CD4-positive, alpha-beta T cell (primary cell): ENCODE measurements at regions not wholly inside any gene's neighbourhood (a gene's known extent, or its start where the extent isn't known, plus 50 kb on each side); places are given as distances from the start of the nearest gene placed in this dataset.

Source experiments
- ATAC-seq: fragments of 200-7000 bp; cut with Tn5 transposase; one replicate; pipeline ENCODE4 v1.10.0; 2022; ENCODE audit warnings: mild to moderate bottlenecking; ENCODE audit not compliant: poor library complexity
- CTCF ChIA-PET: fragments of 350-600 bp; sonication (Branson Sonifier 250); formaldehyde crosslinking; loops from one replicate; lab custom pipeline; 2021; ENCODE audit warnings: antibody characterized with exemption, inconsistent platforms; lab: Charles Lee
- POLR2A ChIA-PET: fragments of 350-600 bp; sonication (Branson Sonifier 250); formaldehyde crosslinking; loops from one replicate; lab custom pipeline; 2021; ENCODE audit warnings: antibody characterized with exemption, inconsistent platforms; lab: Charles Lee
- DNase-seq, 14 experiments: peaks; one replicate each; pipeline ENCODE4 v3.0.0-alpha.2; 2013 to 2020; ENCODE audit warnings: mixed read lengths in 2 of 14
- H3K27ac ChIP-seq, 2 donors: one replicate each; pipeline versions ENCODE4 v1.5.1 to v1.7.0; 2013; ENCODE audit warnings: low read length in 2 of 2, low read depth in 1 of 2, mild to moderate bottlenecking in 1 of 2
- H3K27me3 ChIP-seq, 2 experiments: 1 replicate in 1 of 2; 2 replicates in 1 of 2; pipeline versions ENCODE4 v1.6.1 to v1.7.0; 2013; ENCODE audit warnings: low read length in 2 of 2, control low read depth in 1 of 2, mild to moderate bottlenecking in 1 of 2, moderate library complexity in 1 of 2; ENCODE audit not compliant: insufficient read depth in 2 of 2, control insufficient read depth in 1 of 2
- H3K36me3 ChIP-seq: one replicate; pipeline ENCODE4 v1.6.1; 2013; ENCODE audit warnings: low read length, control low read depth; ENCODE audit not compliant: insufficient read depth
- H3K4me1 ChIP-seq: one replicate; pipeline ENCODE4 v1.6.1; 2013; ENCODE audit warnings: low read length, control low read depth; ENCODE audit not compliant: insufficient read depth
- H3K4me3 ChIP-seq: one replicate; pipeline ENCODE4 v1.5.1; 2013; ENCODE audit warnings: mild to moderate bottlenecking, low read length, moderate library complexity
- H3K9me3 ChIP-seq, 2 experiments: 1 replicate in 1 of 2; 2 replicates in 1 of 2; pipeline versions ENCODE4 v1.6.1 to v1.7.0; 2013; ENCODE audit warnings: low read length in 2 of 2, mild to moderate bottlenecking in 2 of 2, control low read depth in 1 of 2, moderate library complexity in 1 of 2; ENCODE audit not compliant: control insufficient read depth in 1 of 2, insufficient read depth in 1 of 2
- H3K27ac Mint-ChIP-seq: one replicate; pipeline ENCODE4 v1.8.0; 2020; ENCODE audit warnings: mixed read lengths
- H3K27me3 Mint-ChIP-seq: one replicate; pipeline ENCODE4 v1.8.0; 2021; ENCODE audit warnings: mixed read lengths
- H3K36me3 Mint-ChIP-seq: one replicate; pipeline ENCODE4 v1.8.0; 2021; ENCODE audit warnings: low read depth, mixed read lengths
- H3K4me1 Mint-ChIP-seq: one replicate; pipeline ENCODE4 v1.8.0; 2021; ENCODE audit warnings: low read depth, mixed read lengths
- H3K4me3 Mint-ChIP-seq: one replicate; pipeline ENCODE4 v1.8.0; 2020; ENCODE audit warnings: mild to moderate bottlenecking, mixed read lengths
- H3K9me3 Mint-ChIP-seq: one replicate; pipeline ENCODE4 v1.8.0; 2020; ENCODE audit warnings: mixed read lengths
- intact Hi-C, 2 experiments: fragments of 100-400 bp; cut with DNase I in 1 of 2; cut with micrococcal nuclease in 1 of 2; formaldehyde crosslinking; loops; one replicate each; pipeline versions ENCODE4 v1.15.1 to v1.9.0; 2023 to 2025; cut with DNase I, micrococcal nuclease
- TF ChIP-seq, protein P1 (sequence below): fragments of 200-600 bp; IDR thresholded peaks from one replicate; pipeline ENCODE4 v1.8.0; 2022; ENCODE audit warnings: antibody characterized with exemption, mild to moderate bottlenecking

DNA sequence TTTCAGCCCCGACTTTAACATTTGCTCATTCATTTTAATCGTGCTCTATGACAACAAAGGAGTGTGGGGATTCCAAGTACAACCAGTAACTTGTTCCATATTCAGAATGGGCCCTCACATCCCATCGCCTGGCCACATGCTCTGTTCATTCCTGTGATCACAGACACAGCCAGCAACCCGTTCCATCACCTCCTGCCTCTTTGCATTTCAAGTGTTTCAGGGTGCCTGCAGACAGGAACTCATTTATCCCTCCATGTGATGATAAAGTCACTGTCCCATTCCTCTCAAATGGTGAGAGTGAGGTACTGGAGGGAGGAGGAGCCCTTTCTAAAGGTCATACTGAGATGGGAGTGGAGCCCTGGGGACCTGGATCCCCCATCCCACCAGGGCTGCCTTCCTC lies 571.1 kb downstream of the MAT2B start:
- no peaks in the 10 kb centered on the region for H3K36me3 ChIP-seq
- H3K27ac ChIP-seq, result no peak overlapping the region
- Mint-ChIP-seq H3K27me3 (no peaks in the 10 kb centered on the region), H3K9me3 (peaks cover 5% of the 10 kb centered on the region), H3K27ac (no peak overlapping the region), H3K4me1 (no peaks in the 10 kb centered on the region), H3K36me3 (no peaks in the 10 kb centered on the region), H3K4me3 (no peak overlapping the region)
- H3K9me3 ChIP-seq, result no peaks in the 10 kb centered on the region
- no peak for DNase-seq
- TF ChIP-seq, protein P1, sequence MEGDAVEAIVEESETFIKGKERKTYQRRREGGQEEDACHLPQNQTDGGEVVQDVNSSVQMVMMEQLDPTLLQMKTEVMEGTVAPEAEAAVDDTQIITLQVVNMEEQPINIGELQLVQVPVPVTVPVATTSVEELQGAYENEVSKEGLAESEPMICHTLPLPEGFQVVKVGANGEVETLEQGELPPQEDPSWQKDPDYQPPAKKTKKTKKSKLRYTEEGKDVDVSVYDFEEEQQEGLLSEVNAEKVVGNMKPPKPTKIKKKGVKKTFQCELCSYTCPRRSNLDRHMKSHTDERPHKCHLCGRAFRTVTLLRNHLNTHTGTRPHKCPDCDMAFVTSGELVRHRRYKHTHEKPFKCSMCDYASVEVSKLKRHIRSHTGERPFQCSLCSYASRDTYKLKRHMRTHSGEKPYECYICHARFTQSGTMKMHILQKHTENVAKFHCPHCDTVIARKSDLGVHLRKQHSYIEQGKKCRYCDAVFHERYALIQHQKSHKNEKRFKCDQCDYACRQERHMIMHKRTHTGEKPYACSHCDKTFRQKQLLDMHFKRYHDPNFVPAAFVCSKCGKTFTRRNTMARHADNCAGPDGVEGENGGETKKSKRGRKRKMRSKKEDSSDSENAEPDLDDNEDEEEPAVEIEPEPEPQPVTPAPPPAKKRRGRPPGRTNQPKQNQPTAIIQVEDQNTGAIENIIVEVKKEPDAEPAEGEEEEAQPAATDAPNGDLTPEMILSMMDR, result no peak
- no peaks in the 10 kb centered on the region for H3K27me3 ChIP-seq
- ChIA-PET CTCF (no interaction called here), POLR2A (no interaction called here)
- intact Hi-C loops, result no loop called here
- H3K4me3 ChIP-seq, result no peak overlapping the region
- ATAC-seq, result no peak
- no peaks in the 10 kb centered on the region for H3K4me1 ChIP-seq

DNA sequence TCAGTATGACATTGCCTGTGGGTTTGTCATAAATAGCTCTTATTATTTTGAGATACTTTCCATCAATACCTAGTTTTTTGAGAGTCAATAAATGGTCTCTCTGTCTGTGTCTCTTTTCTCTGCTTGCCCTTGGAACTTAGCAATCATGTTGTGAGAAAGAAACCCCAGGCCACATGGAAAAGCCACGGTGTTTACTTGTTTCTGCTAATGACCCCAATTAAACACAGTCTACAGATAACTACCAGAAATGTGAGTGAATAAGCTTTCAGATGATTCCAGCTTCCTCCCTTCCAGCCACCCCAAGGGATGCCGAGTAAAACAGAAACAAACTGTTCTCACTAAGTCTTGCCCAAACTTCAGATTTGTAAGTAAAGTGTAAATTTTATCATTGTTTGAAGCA lies 584.9 kb downstream of the MAT2B start:
- H3K4me1 Mint-ChIP-seq, result no peaks in the 10 kb centered on the region
- Histone ChIP-seq H3K9me3 (no peaks in the 10 kb centered on the region), H3K36me3 (no peaks in the 10 kb centered on the region), H3K4me3 (no peak overlapping the region), H3K27me3 (no peaks in the 10 kb centered on the region), H3K27ac (no peak overlapping the region), H3K4me1 (no peaks in the 10 kb centered on the region)
- H3K4me3 Mint-ChIP-seq, result no peak overlapping the region
- no peaks in the 10 kb centered on the region for H3K36me3 Mint-ChIP-seq
- no peaks in the 10 kb centered on the region for H3K27me3 Mint-ChIP-seq
- ChIA-PET POLR2A (no interaction called here), CTCF (no interaction called here)
- no peak for ATAC-seq
- TF ChIP-seq, protein P1, result no peak
- H3K9me3 Mint-ChIP-seq, result no peaks in the 10 kb centered on the region
- DNase-seq, result no peak
- no peak overlapping the region for H3K27ac Mint-ChIP-seq
- intact Hi-C loops, result no loop called here

DNA sequence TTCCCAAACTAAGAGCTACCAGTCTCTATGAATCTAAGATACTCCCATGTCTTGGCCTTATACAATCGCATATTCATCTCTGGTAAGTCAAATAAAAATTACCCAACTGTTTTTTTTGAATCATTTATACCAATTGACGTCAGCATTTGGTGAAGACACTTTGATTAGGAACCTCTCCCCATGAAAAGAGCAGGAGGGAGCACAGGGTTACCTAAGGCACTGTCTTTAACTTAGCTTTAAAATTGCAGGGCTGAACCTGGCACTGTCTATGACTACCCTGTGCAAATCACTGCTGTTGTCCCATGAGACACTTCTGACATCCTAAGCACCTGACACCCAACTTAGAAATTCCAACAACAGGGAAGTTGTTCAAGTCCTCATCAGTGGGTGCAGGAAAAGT lies 586.4 kb downstream of the MAT2B start:
- H3K27me3 Mint-ChIP-seq, result no peaks in the 10 kb centered on the region
- no peaks in the 10 kb centered on the region for H3K4me1 Mint-ChIP-seq
- H3K36me3 Mint-ChIP-seq, result no peaks in the 10 kb centered on the region
- Histone ChIP-seq H3K36me3 (no peaks in the 10 kb centered on the region), H3K4me1 (no peaks in the 10 kb centered on the region), H3K9me3 (no peaks in the 10 kb centered on the region), H3K27me3 (no peaks in the 10 kb centered on the region), H3K4me3 (no peak overlapping the region), H3K27ac (no peak overlapping the region)
- no peak overlapping the region for H3K27ac Mint-ChIP-seq
- DNase-seq (no peak), ATAC-seq (no peak)
- intact Hi-C loops, result no loop called here
- no peaks in the 10 kb centered on the region for H3K9me3 Mint-ChIP-seq
- TF ChIP-seq, protein P1, result no peak
- CTCF ChIA-PET, result no interaction called here
- POLR2A ChIA-PET, result no interaction called here
- no peak overlapping the region for H3K4me3 Mint-ChIP-seq
